ENCODE measurements at regions not wholly inside any gene's neighbourhood (a gene's known extent, or its start where the extent isn't known, plus 50 kb on each side); places are given as distances from the start of the nearest gene placed in this dataset.

DNA sequence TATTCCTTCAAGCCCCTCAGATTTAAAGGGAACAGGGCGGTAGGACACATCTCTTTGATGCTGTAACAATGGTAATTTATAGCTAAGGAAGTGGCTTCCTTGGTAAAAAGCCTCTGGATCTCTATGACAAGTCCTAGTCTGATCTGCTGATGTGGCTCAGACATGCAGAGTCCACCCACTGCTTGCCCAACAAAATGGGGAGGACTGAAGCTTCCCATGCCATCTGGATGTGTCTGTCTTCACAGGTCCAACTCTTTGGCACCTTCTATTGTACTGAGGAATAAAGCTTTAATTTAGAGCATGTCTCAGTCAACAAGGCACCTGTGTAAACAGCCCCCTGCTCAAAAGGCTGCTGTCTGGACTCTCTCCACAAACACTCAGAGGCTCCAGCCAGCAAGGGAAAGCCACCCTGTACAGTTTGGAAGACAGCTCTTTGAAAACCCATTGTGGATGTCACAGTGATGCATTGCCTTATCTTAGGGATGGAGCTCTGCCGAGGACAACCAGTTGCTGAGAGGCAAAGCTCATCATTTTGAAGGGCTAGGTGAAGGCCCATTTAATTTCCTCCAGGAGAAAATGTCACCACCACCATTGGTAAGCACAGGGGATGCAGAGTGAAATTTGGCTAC is 348.6 kb upstream of the GRM7 start:
- no peaks in the 10 kb centered on the region for H3K9me2 ChIP-seq (replicated peaks; ENCODE audit: insufficient read depth, low read length)
- H3K4me2 ChIP-seq (ENCODE audit: low read depth, low read length, poor library complexity, severe bottlenecking): no peak overlapping the region
- H3K9ac ChIP-seq (ENCODE audit: low read length): no peak overlapping the region
- H3K36me3 ChIP-seq (ENCODE audit: low read length): no peaks in the 10 kb centered on the region
- no peaks in the 10 kb centered on the region for H3K9me3 ChIP-seq (ENCODE audit: insufficient read depth, low read length)
- H3F3A ChIP-seq (ENCODE audit: insufficient read depth): no peaks in the 10 kb centered on the region
- H3K27me3 ChIP-seq (ENCODE audit: low read length): no peaks in the 10 kb centered on the region
- no peak overlapping the region for H3K27ac ChIP-seq (ENCODE audit: low read depth, low read length)
- H4K20me1 ChIP-seq (ENCODE audit: low read depth, low read length): no peaks in the 10 kb centered on the region
- H3K4me3 ChIP-seq (ENCODE audit: insufficient read depth, low read length, poor library complexity, severe bottlenecking): no peak overlapping the region
- TF ChIP-seq EZH2phosphoT487 (conservative IDR thresholded peaks at IDR 0.05; ENCODE audit: low read length): no peak
- TF ChIP-seq, protein P1, sequence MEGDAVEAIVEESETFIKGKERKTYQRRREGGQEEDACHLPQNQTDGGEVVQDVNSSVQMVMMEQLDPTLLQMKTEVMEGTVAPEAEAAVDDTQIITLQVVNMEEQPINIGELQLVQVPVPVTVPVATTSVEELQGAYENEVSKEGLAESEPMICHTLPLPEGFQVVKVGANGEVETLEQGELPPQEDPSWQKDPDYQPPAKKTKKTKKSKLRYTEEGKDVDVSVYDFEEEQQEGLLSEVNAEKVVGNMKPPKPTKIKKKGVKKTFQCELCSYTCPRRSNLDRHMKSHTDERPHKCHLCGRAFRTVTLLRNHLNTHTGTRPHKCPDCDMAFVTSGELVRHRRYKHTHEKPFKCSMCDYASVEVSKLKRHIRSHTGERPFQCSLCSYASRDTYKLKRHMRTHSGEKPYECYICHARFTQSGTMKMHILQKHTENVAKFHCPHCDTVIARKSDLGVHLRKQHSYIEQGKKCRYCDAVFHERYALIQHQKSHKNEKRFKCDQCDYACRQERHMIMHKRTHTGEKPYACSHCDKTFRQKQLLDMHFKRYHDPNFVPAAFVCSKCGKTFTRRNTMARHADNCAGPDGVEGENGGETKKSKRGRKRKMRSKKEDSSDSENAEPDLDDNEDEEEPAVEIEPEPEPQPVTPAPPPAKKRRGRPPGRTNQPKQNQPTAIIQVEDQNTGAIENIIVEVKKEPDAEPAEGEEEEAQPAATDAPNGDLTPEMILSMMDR (IDR thresholded peaks at IDR 0.05; ENCODE audit: insufficient read depth, low read length, poor library complexity, severe bottlenecking): no peak
- no peaks in the 10 kb centered on the region for H3K79me2 ChIP-seq (ENCODE audit: insufficient read depth, low read length)
- H2AFZ ChIP-seq (ENCODE audit: low read depth, low read length, severe bottlenecking): no peak overlapping the region

DNA sequence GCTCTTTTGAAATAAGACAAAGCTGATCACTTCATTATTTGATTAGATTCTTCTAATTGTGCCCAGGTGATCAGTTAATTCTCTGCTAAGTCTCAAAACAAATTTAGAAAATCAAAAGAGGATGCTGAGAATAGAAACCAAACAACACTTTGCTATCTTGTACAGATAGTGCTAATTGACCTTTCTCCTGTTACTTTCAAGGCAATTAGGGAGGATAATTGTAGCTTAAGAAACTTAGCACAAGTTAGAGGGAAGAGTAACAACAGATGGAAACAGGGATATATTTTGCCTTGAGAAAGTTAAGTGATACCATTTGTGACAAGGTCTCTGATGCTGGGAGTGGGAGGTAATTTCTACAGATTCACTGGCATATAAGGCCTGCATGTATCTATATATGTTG is 344.8 kb upstream of the GRM7 start:
- H3K27me3 ChIP-seq (ENCODE audit: low read length): no peaks in the 10 kb centered on the region
- no peaks in the 10 kb centered on the region for H3K9me3 ChIP-seq (ENCODE audit: insufficient read depth, low read length)
- H3K36me3 ChIP-seq (ENCODE audit: low read length): no peaks in the 10 kb centered on the region
- no peak overlapping the region for H3K4me2 ChIP-seq (ENCODE audit: low read depth, low read length, poor library complexity, severe bottlenecking)
- no peaks in the 10 kb centered on the region for H3K9me2 ChIP-seq (replicated peaks; ENCODE audit: insufficient read depth, low read length)
- no peak overlapping the region for H3K27ac ChIP-seq (ENCODE audit: low read depth, low read length)
- TF ChIP-seq EZH2phosphoT487 (conservative IDR thresholded peaks at IDR 0.05; ENCODE audit: low read length): no peak
- TF ChIP-seq, protein P1 (IDR thresholded peaks at IDR 0.05; ENCODE audit: insufficient read depth, low read length, poor library complexity, severe bottlenecking): no peak
- H3F3A ChIP-seq (ENCODE audit: insufficient read depth): no peaks in the 10 kb centered on the region
- no peak overlapping the region for H3K9ac ChIP-seq (ENCODE audit: low read length)
- no peaks in the 10 kb centered on the region for H3K79me2 ChIP-seq (ENCODE audit: insufficient read depth, low read length)
- no peak overlapping the region for H2AFZ ChIP-seq (ENCODE audit: low read depth, low read length, severe bottlenecking)
- H4K20me1 ChIP-seq (ENCODE audit: low read depth, low read length): no peaks in the 10 kb centered on the region
- no peak overlapping the region for H3K4me3 ChIP-seq (ENCODE audit: insufficient read depth, low read length, poor library complexity, severe bottlenecking)

DNA sequence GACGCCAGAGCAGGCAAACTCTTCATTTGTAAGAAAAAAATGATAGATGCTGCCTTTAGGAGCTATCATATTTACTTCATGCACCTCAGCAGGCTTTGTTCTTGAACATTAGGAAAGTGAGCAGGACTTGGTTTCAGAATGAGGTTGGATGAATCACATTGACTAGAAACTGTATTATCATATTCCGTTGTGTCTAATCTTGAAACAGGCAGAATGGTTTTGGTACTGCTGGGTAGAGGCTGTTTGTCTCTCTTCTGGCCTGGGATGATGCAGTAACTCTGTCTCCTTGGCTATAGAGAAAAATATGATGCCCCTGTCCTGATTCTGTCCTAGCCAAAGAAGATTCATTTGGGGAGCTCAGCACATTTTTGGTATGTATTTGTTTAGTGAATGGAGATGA is 344.2 kb upstream of the GRM7 start:
- no peak overlapping the region for H3K4me2 ChIP-seq (ENCODE audit: low read depth, low read length, poor library complexity, severe bottlenecking)
- no peak for TF ChIP-seq EZH2phosphoT487 (conservative IDR thresholded peaks at IDR 0.05; ENCODE audit: low read length)
- TF ChIP-seq, protein P1 (IDR thresholded peaks at IDR 0.05; ENCODE audit: insufficient read depth, low read length, poor library complexity, severe bottlenecking): no peak
- no peaks in the 10 kb centered on the region for H3K9me3 ChIP-seq (ENCODE audit: insufficient read depth, low read length)
- no peaks in the 10 kb centered on the region for H3K79me2 ChIP-seq (ENCODE audit: insufficient read depth, low read length)
- H3K4me3 ChIP-seq (ENCODE audit: insufficient read depth, low read length, poor library complexity, severe bottlenecking): no peak overlapping the region
- no peak overlapping the region for H3K27ac ChIP-seq (ENCODE audit: low read depth, low read length)
- H4K20me1 ChIP-seq (ENCODE audit: low read depth, low read length): no peaks in the 10 kb centered on the region
- H3F3A ChIP-seq (ENCODE audit: insufficient read depth): no peaks in the 10 kb centered on the region
- no peak overlapping the region for H2AFZ ChIP-seq (ENCODE audit: low read depth, low read length, severe bottlenecking)
- H3K27me3 ChIP-seq (ENCODE audit: low read length): no peaks in the 10 kb centered on the region
- no peaks in the 10 kb centered on the region for H3K36me3 ChIP-seq (ENCODE audit: low read length)
- H3K9ac ChIP-seq (ENCODE audit: low read length): no peak overlapping the region
- no peaks in the 10 kb centered on the region for H3K9me2 ChIP-seq (replicated peaks; ENCODE audit: insufficient read depth, low read length)
